ENCODE measurements at regions not wholly inside any gene's neighbourhood (a gene's known extent, or its start where the extent isn't known, plus 50 kb on each side); places are given as distances from the start of the nearest gene placed in this dataset.
A peak's percentile ranks its signal among the peaks of the same experiment; 100 is the strongest.
"Not testable (repeated sequence)": the region's sequence is repeated elsewhere in the genome, so short reads cannot be mapped to it uniquely, and the experiment has no call there.

GRCh38 chr2:187775196-187775595 lies 221.0 kb upstream of the TFPI start:
- ATAC-seq, result no peak
- DNase-seq (ENCODE audit: low spot score), result no peak

GRCh38 chr2:187775651-187776050 lies 221.4 kb upstream of the TFPI start:
- ATAC-seq (no peak), DNase-seq (ENCODE audit: low spot score) (no peak)

GRCh38 chr2:187782301-187782700 lies 228.1 kb upstream of the TFPI start:
- ATAC-seq (no peak), DNase-seq (ENCODE audit: low spot score) (no peak)

GRCh38 chr2:187783446-187783845 lies 229.2 kb upstream of the TFPI start:
- ATAC-seq (no peak), DNase-seq (ENCODE audit: low spot score) (no peak)

- not testable (repeated sequence) for DNase-seq (ENCODE audit: low spot score); ATAC-seq
Observed at GRCh38 chr2:187784138-187784537, 229.9 kb upstream of the TFPI start.

GRCh38 chr2:187799601-187800000 lies 245.4 kb upstream of the TFPI start:
- ATAC-seq (no peak), DNase-seq (ENCODE audit: low spot score) (no peak)

GRCh38 chr2:187803816-187804215 lies 249.6 kb upstream of the TFPI start:
- ATAC-seq (no peak), DNase-seq (ENCODE audit: low spot score) (no peak)

- no peak for ATAC-seq
- no peak for DNase-seq (ENCODE audit: low spot score)
Observed at GRCh38 chr2:187815113-187815512, 260.9 kb upstream of the TFPI start.

GRCh38 chr2:187819624-187820023 lies 265.4 kb upstream of the TFPI start:
- no peak for DNase-seq (ENCODE audit: low spot score)
- no peak for ATAC-seq

GRCh38 chr2:187825108-187825507 lies 270.9 kb upstream of the TFPI start:
- ATAC-seq (no peak), DNase-seq (ENCODE audit: low spot score) (no peak)

GRCh38 chr2:187826023-187826422 lies 271.8 kb upstream of the TFPI start:
- ATAC-seq, result no peak
- no peak for DNase-seq (ENCODE audit: low spot score)

GRCh38 chr2:187834787-187835186 lies 280.6 kb upstream of the TFPI start:
- ATAC-seq, result no peak

GRCh38 chr2:187838690-187839089 lies 284.5 kb upstream of the TFPI start:
- DNase-seq (ENCODE audit: low spot score), result no peak
- ATAC-seq, result no peak

More at GRCh38 chr2:187834787-187835186, 280.6 kb upstream of the TFPI start:
- no peak for DNase-seq (ENCODE audit: low spot score)

- ATAC-seq, result no peak
Observed at GRCh38 chr2:187842315-187842714, 288.1 kb upstream of the TFPI start.

GRCh38 chr2:187842978-187843847 lies 289.0 kb upstream of the TFPI start:
- no peak for DNase-seq (ENCODE audit: low spot score)
- ATAC-seq, result peak; percentile 60

More at GRCh38 chr2:187842315-187842714, 288.1 kb upstream of the TFPI start:
- DNase-seq (ENCODE audit: low spot score), result no peak

- ATAC-seq (peak; percentile 87), DNase-seq (ENCODE audit: low spot score) (peak; percentile 83)
Observed at GRCh38 chr2:187847245-187848208, 293.3 kb upstream of the TFPI start.

GRCh38 chr2:187851955-187852561 lies 297.8 kb upstream of the TFPI start:
- ATAC-seq (peak; percentile 31), DNase-seq (ENCODE audit: low spot score) (no peak)

GRCh38 chr2:187853381-187853791 lies 299.2 kb upstream of the TFPI start:
- no peak for DNase-seq (ENCODE audit: low spot score)
- ATAC-seq, result peak; percentile 80

- no peak for ATAC-seq
Observed at GRCh38 chr2:187854801-187855200, 300.6 kb upstream of the TFPI start.

GRCh38 chr2:187855689-187856088 lies 301.5 kb upstream of the TFPI start:
- DNase-seq (ENCODE audit: low spot score) (peak; percentile 63), ATAC-seq (peak; percentile 46)

More at GRCh38 chr2:187854801-187855200, 300.6 kb upstream of the TFPI start:
- no peak for DNase-seq (ENCODE audit: low spot score)

GRCh38 chr2:187857826-187858225 lies 303.6 kb upstream of the TFPI start:
- ATAC-seq (no peak), DNase-seq (ENCODE audit: low spot score) (no peak)
